Natural killer cell (primary cell): ENCODE measurements at regions not wholly inside any gene's neighbourhood (a gene's known extent, or its start where the extent isn't known, plus 50 kb on each side); places are given as distances from the start of the nearest gene placed in this dataset.

Source experiments
- ATAC-seq, 3 donors: fragments of 150-1000 bp in 2 of 3; fragments of 200-7000 bp in 1 of 3; cut with Tn5 transposase; 1 replicate in 1 of 3; 2 replicates in 2 of 3; pipeline ENCODE4 v1.10.0; 2021; ENCODE audit warnings: mild to moderate bottlenecking in 2 of 3, moderate library complexity in 2 of 3
- DNase-seq, 2 donors: peaks; one replicate each; pipeline versions ENCODE4 v3.0.0 to v3.0.0-alpha.2; 2013 to 2021; ENCODE audit warnings: mixed read lengths in 1 of 2
- H3K27ac ChIP-seq: one replicate; pipeline ENCODE4 v1.5.1; 2013; ENCODE audit warnings: mild to moderate bottlenecking, low read length
- H3K27me3 ChIP-seq: one replicate; pipeline ENCODE4 v1.6.1; 2013; ENCODE audit warnings: low read length; ENCODE audit not compliant: control insufficient read depth, insufficient read depth
- H3K36me3 ChIP-seq: one replicate; pipeline ENCODE4 v1.6.1; 2013; ENCODE audit warnings: low read length; ENCODE audit not compliant: control insufficient read depth, insufficient read depth
- H3K4me1 ChIP-seq: one replicate; pipeline ENCODE4 v1.6.1; 2013; ENCODE audit warnings: low read length; ENCODE audit not compliant: control insufficient read depth, insufficient read depth
- H3K4me3 ChIP-seq: one replicate; pipeline ENCODE4 v1.5.1; 2013; ENCODE audit warnings: low read length
- H3K9me3 ChIP-seq: one replicate; pipeline ENCODE4 v1.6.1; 2013; ENCODE audit warnings: low read length; ENCODE audit not compliant: control insufficient read depth, insufficient read depth
- H3K27ac Mint-ChIP-seq, 2 donors: one replicate each; pipeline ENCODE4 v1.8.0; 2022; ENCODE audit warnings: mild to moderate bottlenecking in 2 of 2, mixed read lengths in 2 of 2, moderate library complexity in 1 of 2
- H3K27me3 Mint-ChIP-seq, 2 donors: one replicate each; pipeline ENCODE4 v1.8.0; 2022; ENCODE audit warnings: low read depth in 2 of 2, mixed read lengths in 2 of 2
- H3K36me3 Mint-ChIP-seq: one replicate; pipeline ENCODE4 v1.8.0; 2022; ENCODE audit warnings: mixed read lengths
- H3K4me1 Mint-ChIP-seq, 2 donors: one replicate each; pipeline ENCODE4 v1.8.0; 2022; ENCODE audit warnings: mixed read lengths in 2 of 2
- H3K4me3 Mint-ChIP-seq: one replicate; pipeline ENCODE4 v1.8.0; 2022; ENCODE audit warnings: mild to moderate bottlenecking, moderate library complexity, mixed read lengths
- H3K9me3 Mint-ChIP-seq, 2 donors: one replicate each; pipeline ENCODE4 v1.8.0; 2022; ENCODE audit warnings: mixed read lengths in 2 of 2
- WGBS: methylation state at CpG from one replicate; pipeline ENCODE4 v1.1.7; 2013; ENCODE audit warnings: missing lambda C conversion rate; ENCODE audit not compliant: insufficient coverage; 5-methylcytosine and 5-hydroxymethylcytosine counted together
- intact Hi-C: fragments of 100-400 bp; cut with micrococcal nuclease; formaldehyde crosslinking; loops from one replicate; pipeline ENCODE4 v1.14.2; 2022
- TF ChIP-seq, protein P1 (sequence below): fragments of 200-600 bp; IDR thresholded peaks from one replicate; pipeline ENCODE4 v1.8.0; 2022; ENCODE audit warnings: antibody characterized with exemption

DNA sequence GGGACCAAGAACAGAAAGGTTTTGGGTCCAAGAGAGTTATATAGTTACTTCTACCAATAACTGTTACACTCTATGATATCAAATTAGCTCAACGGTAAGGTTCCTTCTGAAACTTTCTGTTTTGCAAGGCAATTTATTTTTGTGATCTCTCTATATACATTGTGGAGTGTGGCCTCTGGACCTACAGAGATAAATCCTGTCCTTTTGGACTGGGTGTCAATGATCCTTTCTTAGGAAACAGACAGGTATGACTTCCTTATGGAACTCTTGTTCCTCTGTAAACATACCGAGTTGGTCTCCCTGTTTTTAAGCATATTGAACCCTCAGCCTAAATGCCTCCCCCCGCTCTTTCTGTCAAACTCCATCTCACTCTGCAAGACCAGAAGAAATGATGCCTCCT is 1117.8 kb downstream of the BCL11A start:
- TF ChIP-seq, protein P1, sequence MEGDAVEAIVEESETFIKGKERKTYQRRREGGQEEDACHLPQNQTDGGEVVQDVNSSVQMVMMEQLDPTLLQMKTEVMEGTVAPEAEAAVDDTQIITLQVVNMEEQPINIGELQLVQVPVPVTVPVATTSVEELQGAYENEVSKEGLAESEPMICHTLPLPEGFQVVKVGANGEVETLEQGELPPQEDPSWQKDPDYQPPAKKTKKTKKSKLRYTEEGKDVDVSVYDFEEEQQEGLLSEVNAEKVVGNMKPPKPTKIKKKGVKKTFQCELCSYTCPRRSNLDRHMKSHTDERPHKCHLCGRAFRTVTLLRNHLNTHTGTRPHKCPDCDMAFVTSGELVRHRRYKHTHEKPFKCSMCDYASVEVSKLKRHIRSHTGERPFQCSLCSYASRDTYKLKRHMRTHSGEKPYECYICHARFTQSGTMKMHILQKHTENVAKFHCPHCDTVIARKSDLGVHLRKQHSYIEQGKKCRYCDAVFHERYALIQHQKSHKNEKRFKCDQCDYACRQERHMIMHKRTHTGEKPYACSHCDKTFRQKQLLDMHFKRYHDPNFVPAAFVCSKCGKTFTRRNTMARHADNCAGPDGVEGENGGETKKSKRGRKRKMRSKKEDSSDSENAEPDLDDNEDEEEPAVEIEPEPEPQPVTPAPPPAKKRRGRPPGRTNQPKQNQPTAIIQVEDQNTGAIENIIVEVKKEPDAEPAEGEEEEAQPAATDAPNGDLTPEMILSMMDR, result no peak
- DNase-seq (no peak), ATAC-seq (no peak)
- H3K27me3 ChIP-seq, result no peaks in the 10 kb centered on the region
- no peaks in the 10 kb centered on the region for H3K4me1 ChIP-seq
- 90% methylated on average over 2 of the region's 3 CpGs for WGBS
- no peaks in the 10 kb centered on the region for H3K9me3 ChIP-seq
- intact Hi-C loops, result no loop called here
- H3K9me3 Mint-ChIP-seq, result peaks cover 9 to 12% of the 10 kb centered on the region in 2 donors
- no peak overlapping the region for H3K27ac Mint-ChIP-seq
- H3K27me3 Mint-ChIP-seq, result no peaks in the 10 kb centered on the region
- no peak overlapping the region for H3K4me3 Mint-ChIP-seq
- H3K27ac ChIP-seq, result no peak overlapping the region
- no peaks in the 10 kb centered on the region for H3K4me1 Mint-ChIP-seq
- H3K36me3 ChIP-seq, result no peaks in the 10 kb centered on the region
- no peaks in the 10 kb centered on the region for H3K36me3 Mint-ChIP-seq
- no peak overlapping the region for H3K4me3 ChIP-seq

GRCh38 chr2:59428940-59429339 is 1124.5 kb downstream of the BCL11A start:
- no peak for DNase-seq
- Histone ChIP-seq H3K27me3 (no peaks in the 10 kb centered on the region), H3K9me3 (no peaks in the 10 kb centered on the region), H3K27ac (no peak overlapping the region), H3K36me3 (no peaks in the 10 kb centered on the region), H3K4me1 (no peaks in the 10 kb centered on the region), H3K4me3 (no peak overlapping the region)
- Mint-ChIP-seq H3K36me3 (no peaks in the 10 kb centered on the region), H3K4me3 (no peak overlapping the region), H3K27ac (no peak overlapping the region), H3K27me3 (no peaks in the 10 kb centered on the region), H3K9me3 (peaks cover 13 to 17% of the 10 kb centered on the region in 2 donors), H3K4me1 (no peaks in the 10 kb centered on the region)
- intact Hi-C loops, result no loop called here
- TF ChIP-seq, protein P1, result no peak
- WGBS, result 79% methylated on average over 3 of the region's 3 CpGs
- no peak for ATAC-seq

DNA sequence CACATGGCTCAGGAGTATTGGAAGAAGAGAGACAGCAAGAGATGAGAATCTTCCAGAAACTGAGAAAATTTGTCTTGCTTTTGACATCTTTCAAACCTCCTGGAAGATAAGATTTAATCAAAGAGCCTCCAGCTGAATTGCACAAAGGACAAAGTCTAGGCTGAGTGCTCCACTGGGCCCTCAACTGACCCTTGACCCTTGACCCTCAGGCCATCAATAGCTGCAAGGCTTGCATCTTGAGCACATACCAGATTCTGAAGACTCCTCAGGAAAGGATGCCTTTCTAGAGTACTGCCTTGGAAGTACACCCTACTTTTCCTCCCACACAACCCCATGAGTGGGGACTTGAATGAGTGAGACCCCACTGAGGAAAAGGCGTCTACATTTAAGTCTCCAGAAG is 1125.5 kb downstream of the BCL11A start:
- ATAC-seq, result no peak
- DNase-seq, result no peak
- 93% methylated on average over 1 of the region's 1 CpG for WGBS
- H3K27ac Mint-ChIP-seq, result no peak overlapping the region
- no peaks in the 10 kb centered on the region for H3K4me1 Mint-ChIP-seq
- H3K4me3 Mint-ChIP-seq, result no peak overlapping the region
- intact Hi-C loops, result no loop called here
- H3K27ac ChIP-seq, result no peak overlapping the region
- H3K9me3 ChIP-seq, result no peaks in the 10 kb centered on the region
- peaks cover 13 to 17% of the 10 kb centered on the region in 2 donors for H3K9me3 Mint-ChIP-seq
- no peaks in the 10 kb centered on the region for H3K36me3 ChIP-seq
- H3K4me1 ChIP-seq, result no peaks in the 10 kb centered on the region
- H3K27me3 Mint-ChIP-seq, result no peaks in the 10 kb centered on the region
- TF ChIP-seq, protein P1, result no peak
- no peak overlapping the region for H3K4me3 ChIP-seq
- H3K27me3 ChIP-seq, result no peaks in the 10 kb centered on the region
- no peaks in the 10 kb centered on the region for H3K36me3 Mint-ChIP-seq

- Histone ChIP-seq H3K4me1 (no peaks in the 10 kb centered on the region), H3K27ac (no peak overlapping the region), H3K9me3 (no peaks in the 10 kb centered on the region), H3K4me3 (no peak overlapping the region), H3K36me3 (no peaks in the 10 kb centered on the region), H3K27me3 (no peaks in the 10 kb centered on the region)
- Mint-ChIP-seq H3K4me1 (no peaks in the 10 kb centered on the region), H3K27me3 (no peaks in the 10 kb centered on the region), H3K4me3 (no peak overlapping the region), H3K36me3 (no peaks in the 10 kb centered on the region), H3K27ac (no peak overlapping the region), H3K9me3 (peaks cover 12 to 14% of the 10 kb centered on the region in 2 donors)
- intact Hi-C loops, result no loop called here
- ATAC-seq (no peak), DNase-seq (no peak)
- TF ChIP-seq, protein P1, result no peak
- 70% methylated on average over 2 of the region's 3 CpGs for WGBS
Measured at GRCh38 chr2:59425247-59425646, 1128.2 kb downstream of the BCL11A start.
